GM12878 (cell line): ENCODE measurements at regions not wholly inside any gene's neighbourhood (a gene's known extent, or its start where the extent isn't known, plus 50 kb on each side); places are given as distances from the start of the nearest gene placed in this dataset.

Experiments
- LARP7 ChIP-seq: fragments of 450-650 bp; IDR thresholded peaks from 2 replicates; pipeline ENCODE4 v1.6.1; 2017; ENCODE audit warnings: mild to moderate bottlenecking
- MEF2A ChIP-seq: IDR thresholded peaks from 2 replicates; pipeline ENCODE4 v1.6.1; 2011; ENCODE audit warnings: low read depth, mild to moderate bottlenecking, low read length, moderate library complexity; ENCODE audit not compliant: insufficient read depth
- MYB ChIP-seq: fragments of 150-350 bp; IDR thresholded peaks from 2 replicates; pipeline ENCODE4 v1.6.1; 2014; ENCODE audit warnings: mild to moderate bottlenecking, low read depth, low read length, borderline replicate concordance
- NKRF ChIP-seq: fragments of 450-650 bp; conservative IDR thresholded peaks from 2 replicates; pipeline ENCODE4 v1.6.1; 2017; ENCODE audit warnings: mild to moderate bottlenecking, moderate library complexity
- RAD21 ChIP-seq: IDR thresholded peaks from 2 replicates; pipeline ENCODE4 v1.6.1; 2011; ENCODE audit warnings: mild to moderate bottlenecking, low read depth, low read length, moderate library complexity; ENCODE audit not compliant: insufficient read depth
- SKIL ChIP-seq: fragments of 450-650 bp; IDR thresholded peaks from 2 replicates; pipeline ENCODE4 v1.6.1; 2017; ENCODE audit warnings: mild to moderate bottlenecking, low read depth, inconsistent platforms; ENCODE audit not compliant: poor library complexity, severe bottlenecking
- STAT1 ChIP-seq: fragments of 450-650 bp; conservative IDR thresholded peaks from 2 replicates; pipeline ENCODE4 v1.6.1; 2014; ENCODE audit warnings: antibody characterized with exemption, mild to moderate bottlenecking
- TCF12 ChIP-seq: IDR thresholded peaks from 2 replicates; pipeline ENCODE4 v1.6.1; 2011; ENCODE audit warnings: low read depth, mild to moderate bottlenecking, low read length
- ZNF592 ChIP-seq: fragments of 450-650 bp; IDR thresholded peaks from 2 replicates; pipeline ENCODE4 v1.6.1; 2017; ENCODE audit warnings: mild to moderate bottlenecking, moderate library complexity

- TF ChIP-seq ZNF592 (no peak), SKIL (no peak), TCF12 (no peak), LARP7 (no peak), MYB (no peak), MEF2A (no peak), STAT1 (no peak), RAD21 (no peak), NKRF (no peak)
Observed at GRCh38 chr6:4259391-4259790, 124.0 kb upstream of the ECI2 start (continued).
